ENCODE measurements at regions not wholly inside any gene's neighbourhood (a gene's known extent, or its start where the extent isn't known, plus 50 kb on each side); places are given as distances from the start of the nearest gene placed in this dataset.

GRCh38 chr12:30043151-30043847, 259.6 kb upstream of the TMTC1 start:
- TF ChIP-seq, protein P1, sequence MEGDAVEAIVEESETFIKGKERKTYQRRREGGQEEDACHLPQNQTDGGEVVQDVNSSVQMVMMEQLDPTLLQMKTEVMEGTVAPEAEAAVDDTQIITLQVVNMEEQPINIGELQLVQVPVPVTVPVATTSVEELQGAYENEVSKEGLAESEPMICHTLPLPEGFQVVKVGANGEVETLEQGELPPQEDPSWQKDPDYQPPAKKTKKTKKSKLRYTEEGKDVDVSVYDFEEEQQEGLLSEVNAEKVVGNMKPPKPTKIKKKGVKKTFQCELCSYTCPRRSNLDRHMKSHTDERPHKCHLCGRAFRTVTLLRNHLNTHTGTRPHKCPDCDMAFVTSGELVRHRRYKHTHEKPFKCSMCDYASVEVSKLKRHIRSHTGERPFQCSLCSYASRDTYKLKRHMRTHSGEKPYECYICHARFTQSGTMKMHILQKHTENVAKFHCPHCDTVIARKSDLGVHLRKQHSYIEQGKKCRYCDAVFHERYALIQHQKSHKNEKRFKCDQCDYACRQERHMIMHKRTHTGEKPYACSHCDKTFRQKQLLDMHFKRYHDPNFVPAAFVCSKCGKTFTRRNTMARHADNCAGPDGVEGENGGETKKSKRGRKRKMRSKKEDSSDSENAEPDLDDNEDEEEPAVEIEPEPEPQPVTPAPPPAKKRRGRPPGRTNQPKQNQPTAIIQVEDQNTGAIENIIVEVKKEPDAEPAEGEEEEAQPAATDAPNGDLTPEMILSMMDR (IDR thresholded peaks at IDR 0.05), result no peak
- ATAC-seq (ENCODE audit: low FRiP score), result no peak
- DNase-seq (ENCODE audit: low spot score), result no peak

DNA sequence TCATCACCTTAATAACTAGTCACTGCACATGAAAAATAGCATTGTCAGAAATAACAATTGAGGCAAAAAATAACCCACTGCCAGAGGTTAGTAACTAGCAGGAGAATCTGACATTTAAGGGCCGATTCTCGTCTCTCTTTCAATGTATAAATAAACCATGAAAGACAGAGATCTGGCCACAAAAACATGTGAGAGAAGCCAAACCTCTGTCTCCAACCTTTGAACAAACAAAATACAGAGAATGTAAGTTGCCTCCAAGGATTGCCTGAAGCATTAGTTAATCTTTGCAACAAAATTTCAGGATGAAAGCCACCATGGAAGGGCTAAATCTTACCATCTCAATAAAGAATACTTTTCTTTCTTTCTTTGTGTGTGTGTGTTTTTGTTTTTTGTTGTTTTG, 257.4 kb upstream of the TMTC1 start:
- DNase-seq (ENCODE audit: low spot score) (no peak), ATAC-seq (ENCODE audit: low FRiP score) (no peak)
- TF ChIP-seq, protein P1 (IDR thresholded peaks at IDR 0.05), result no peak

GRCh38 chr12:30030693-30031374, 247.1 kb upstream of the TMTC1 start:
- TF ChIP-seq, protein P1 (IDR thresholded peaks at IDR 0.05), result no peak
- DNase-seq (ENCODE audit: low spot score) (no peak), ATAC-seq (ENCODE audit: low FRiP score) (no peak)

- no peak for ATAC-seq (ENCODE audit: low FRiP score)
- TF ChIP-seq, protein P1 (IDR thresholded peaks at IDR 0.05), result no peak
- no peak for DNase-seq (ENCODE audit: low spot score)
Measured at GRCh38 chr12:30026621-30027234, 243.0 kb upstream of the TMTC1 start.

- ATAC-seq (ENCODE audit: low FRiP score), result no peak
Measured at GRCh38 chr12:30025317-30025716, 241.6 kb upstream of the TMTC1 start.

DNA sequence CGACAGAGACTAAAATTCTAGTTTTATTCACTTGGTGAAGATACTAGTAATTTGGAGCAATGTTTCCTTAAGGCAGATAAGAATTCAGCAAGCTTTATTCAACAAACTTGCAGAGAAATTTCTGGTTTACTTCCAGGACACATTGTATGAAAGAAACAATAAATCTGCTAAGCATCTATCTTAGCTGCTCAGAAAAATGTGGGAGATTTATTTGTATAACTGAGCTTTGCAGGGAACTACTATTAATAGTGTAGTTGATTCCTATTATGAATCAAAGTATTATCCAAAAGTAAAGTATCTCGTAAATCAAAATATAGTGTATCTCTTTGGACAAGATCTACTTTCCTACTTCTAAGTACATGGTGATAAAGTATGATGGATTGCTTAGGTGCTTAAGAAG, 239.4 kb upstream of the TMTC1 start:
- ATAC-seq (ENCODE audit: low FRiP score) (no peak), DNase-seq (ENCODE audit: low spot score) (no peak)
- TF ChIP-seq, protein P1 (IDR thresholded peaks at IDR 0.05), result no peak

More at GRCh38 chr12:30025317-30025716, 241.6 kb upstream of the TMTC1 start:
- TF ChIP-seq, protein P1 (IDR thresholded peaks at IDR 0.05), result no peak
- no peak for DNase-seq (ENCODE audit: low spot score)

Measured in omental fat pad (tissue), 3 donors.